ENCODE measurements at regions not wholly inside any gene's neighbourhood (a gene's known extent, or its start where the extent isn't known, plus 50 kb on each side); places are given as distances from the start of the nearest gene placed in this dataset.

DNA sequence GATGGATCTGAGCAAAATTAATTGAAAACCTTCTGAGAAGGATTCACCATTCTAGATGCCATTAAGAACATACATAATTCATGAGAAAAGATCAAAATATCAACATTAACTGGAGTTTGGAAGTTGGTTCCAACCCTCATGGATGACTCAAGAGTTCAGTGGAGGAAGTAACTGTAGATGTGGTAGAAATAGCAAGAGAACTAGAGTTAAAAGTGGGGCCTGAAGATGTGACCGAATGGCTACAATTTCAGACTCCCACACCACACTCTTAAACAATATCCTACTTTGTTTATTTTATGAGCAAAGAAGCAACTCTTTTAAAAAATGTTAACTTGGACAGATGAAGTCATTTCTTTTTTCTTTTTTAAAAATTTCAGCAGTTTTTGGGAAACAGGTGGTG is 354.3 kb downstream of the KLF12 start:
- no peak for DNase-seq

DNA sequence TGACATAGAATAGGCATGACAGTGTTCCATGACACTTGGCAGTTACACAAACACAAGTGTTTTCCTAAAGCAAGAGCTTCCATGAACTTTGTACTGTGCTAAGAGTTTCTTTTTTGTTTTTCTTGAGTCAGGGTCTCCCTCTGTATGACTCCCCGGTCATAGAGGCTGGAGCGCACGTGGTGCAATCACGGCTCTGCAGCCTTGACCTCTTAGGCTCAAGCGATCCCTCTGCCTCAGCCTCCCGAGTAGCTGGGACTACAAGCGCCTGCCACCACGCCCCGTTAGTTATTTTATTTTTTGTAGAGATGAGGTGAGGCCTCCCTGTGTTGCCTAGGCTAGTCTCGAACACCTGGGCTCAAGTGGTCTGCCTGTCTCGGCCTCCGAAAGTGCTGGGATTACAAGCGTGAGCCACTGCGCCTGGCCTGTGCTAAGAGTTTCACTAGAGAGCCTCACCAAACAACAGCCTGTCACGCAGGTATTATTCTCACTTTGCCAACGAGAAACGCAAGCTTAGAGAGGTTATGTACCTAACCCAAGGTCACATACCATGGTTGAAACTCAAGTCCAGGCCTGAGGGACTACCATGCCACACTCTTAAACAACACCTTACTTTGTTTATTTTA is 355.9 kb downstream of the KLF12 start:
- DNase-seq = no peak

DNA sequence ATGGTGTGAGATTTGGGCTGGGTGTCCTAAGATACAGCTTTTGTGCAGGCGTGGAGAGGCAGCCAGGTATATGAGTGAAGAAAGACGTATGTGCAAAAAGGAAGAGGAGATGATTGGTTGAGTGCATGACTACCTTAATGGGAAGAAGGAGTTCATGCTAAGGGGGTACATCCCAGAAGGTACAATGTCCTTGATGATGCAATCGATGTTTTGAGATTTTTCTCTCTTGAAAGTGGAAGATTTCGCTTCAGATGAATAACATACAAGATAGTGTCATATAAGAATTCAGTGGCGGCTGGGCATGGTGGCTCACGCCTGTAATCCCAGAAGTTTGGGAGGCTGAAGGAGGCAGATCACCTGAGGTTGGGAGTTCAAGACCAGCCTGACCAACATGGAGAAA is 357.1 kb downstream of the KLF12 start:
- no peak for DNase-seq

- no peak for DNase-seq
Measured at GRCh38 chr13:73776151-73776785, 357.9 kb downstream of the KLF12 start.

DNA sequence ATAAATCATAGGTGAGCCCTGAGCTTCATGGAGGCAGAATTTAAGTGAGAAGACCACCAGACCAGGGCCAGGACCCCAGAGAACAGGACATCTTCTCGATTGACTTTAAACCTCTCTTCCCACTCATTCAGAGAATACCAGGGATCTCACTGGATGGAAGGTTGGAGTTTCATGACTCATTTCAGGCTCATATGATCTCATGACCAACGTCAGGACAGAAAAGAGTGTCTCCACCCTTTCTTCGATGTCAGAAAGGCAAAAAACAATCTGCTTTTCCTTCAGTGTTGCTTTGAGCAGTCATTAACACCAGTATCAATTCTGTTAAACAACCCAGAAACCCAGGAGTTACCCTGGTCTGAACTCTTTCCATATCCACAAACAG is 361.0 kb downstream of the KLF12 start:
- no peak for DNase-seq

DNA sequence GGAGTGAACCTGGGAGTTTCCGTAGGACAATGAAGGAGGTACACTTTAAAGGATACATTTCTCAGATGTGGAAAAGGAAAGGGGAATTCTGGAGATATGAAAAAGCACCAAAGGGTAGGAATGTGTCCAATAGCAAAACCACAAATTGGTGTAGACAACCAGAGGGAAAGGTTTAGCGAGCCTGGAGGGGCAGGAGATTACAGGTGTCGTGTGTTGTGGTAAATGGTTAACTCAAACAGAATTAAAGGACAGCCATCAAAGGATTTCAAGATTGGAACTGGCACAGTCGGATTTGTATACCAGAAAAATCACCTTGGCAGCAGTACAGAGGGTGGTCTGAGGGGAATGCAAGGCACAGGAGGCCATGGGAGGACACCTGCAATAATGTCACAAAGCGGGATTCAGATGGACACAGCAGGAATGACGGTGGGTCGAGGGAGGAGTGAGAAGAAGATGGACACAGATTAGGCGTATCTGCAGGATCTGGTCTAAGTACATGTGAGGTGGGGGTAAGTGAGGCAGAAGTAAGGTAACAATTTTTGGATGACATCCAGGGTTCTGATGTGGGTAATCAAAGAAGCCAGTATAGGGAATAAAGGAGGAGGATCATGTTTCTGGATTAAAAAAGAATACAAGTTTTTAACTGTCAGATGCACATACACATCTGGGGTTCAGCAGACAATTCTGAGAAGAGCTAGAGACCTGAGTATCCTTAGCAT is 361.6 kb downstream of the KLF12 start:
- DNase-seq = no peak

DNA sequence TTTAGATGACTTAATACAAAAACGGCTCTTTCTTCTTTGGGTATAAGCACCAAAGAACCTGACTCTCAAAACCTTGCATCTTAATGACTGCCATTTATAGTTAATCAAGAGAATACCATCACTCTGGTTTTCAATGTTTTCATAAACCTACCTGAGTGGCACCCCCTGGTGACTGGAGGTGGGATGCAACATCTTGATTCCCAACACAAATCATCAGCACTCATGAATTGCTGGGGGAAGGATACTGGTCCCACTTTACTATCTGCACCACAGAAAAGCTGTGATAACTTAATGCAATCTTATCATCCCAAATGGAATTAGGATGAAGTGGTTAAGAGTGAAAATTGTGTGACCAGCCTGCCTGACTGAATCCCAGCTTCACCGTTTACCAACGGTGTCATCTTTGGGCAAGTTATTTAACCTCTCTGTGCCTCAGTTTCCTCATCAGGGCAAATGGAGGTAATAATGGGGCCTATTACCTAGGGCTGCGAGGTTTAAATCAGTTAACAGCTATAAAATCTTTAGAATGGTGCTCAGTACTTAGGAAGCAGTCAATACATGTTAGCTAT is 366.4 kb downstream of the KLF12 start:
- peak; percentile 32 for DNase-seq

- DNase-seq = no peak
Measured at GRCh38 chr13:73767191-73767741, 366.9 kb downstream of the KLF12 start.

DNA sequence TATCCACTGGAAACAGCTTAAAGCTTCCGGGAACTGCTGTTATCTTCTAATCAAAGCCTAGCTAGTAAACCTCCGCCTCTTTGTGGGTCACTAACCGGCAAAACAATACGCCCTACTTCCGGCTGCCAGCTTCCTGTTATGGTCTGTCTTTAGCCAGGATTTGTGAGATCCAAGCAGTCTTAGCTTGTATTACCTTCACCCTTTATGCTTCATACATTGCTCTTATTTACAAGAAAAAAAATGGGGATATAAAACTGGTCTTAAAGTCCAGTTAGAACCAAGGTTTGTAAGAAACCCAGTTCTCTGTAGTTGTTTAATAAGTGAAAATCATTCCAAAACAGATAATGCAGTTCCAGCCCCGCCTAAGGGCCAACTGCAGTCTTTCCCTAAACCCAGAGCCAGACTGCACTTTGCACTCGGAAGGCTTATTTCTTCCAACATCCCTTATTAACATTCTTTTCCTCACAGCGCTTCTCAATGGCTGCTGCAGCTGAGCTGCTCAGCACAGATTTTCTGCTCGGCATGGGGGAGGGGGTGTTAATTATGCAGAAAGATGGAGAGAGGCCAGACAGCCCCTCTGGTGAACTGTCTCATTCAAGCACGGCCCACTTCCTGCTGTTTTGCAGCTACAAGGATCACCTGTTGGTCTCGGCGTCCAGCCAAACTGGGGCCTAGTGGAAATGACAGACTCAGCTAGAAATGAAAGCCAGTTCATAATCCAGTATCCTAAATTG is 368.4 kb downstream of the KLF12 start:
- DNase-seq = peak; percentile 71

GRCh38 chr13:73759434-73759833 is 374.8 kb downstream of the KLF12 start:
- no peak for DNase-seq

DNA sequence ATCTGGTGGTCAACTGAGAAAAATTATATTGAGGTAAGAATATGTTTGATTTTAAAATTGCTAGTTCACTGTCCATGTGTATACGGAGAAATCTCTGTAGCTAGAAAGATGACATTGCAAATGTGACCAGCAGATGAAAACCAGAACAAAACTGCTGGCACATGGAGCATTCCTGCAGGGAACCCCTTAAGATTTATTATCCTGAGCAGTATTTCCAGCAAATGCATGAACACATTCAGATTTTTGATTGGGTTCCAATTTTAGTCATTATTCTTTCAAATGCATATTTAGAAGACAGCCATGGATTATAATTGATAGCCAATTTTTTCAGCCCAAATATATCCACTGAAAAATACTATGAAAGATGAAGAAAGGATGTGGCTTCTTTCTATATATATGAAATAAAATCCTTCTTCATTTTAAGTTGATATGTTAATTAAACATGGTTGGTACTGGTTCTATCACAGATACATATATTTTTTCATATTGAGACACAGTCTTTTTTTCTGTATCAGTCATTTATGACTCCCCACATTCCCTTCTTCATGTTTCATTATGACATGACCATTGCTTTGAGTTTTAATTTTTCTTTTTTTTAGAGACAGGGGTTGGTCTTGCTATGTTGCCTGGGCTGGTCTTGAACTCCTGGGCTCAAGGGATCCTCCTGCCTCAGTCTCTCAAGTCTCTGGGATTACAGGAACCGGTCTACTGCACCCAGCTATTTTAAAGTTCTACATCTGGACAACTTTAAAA is 376.5 kb downstream of the KLF12 start:
- no peak for DNase-seq

DNA sequence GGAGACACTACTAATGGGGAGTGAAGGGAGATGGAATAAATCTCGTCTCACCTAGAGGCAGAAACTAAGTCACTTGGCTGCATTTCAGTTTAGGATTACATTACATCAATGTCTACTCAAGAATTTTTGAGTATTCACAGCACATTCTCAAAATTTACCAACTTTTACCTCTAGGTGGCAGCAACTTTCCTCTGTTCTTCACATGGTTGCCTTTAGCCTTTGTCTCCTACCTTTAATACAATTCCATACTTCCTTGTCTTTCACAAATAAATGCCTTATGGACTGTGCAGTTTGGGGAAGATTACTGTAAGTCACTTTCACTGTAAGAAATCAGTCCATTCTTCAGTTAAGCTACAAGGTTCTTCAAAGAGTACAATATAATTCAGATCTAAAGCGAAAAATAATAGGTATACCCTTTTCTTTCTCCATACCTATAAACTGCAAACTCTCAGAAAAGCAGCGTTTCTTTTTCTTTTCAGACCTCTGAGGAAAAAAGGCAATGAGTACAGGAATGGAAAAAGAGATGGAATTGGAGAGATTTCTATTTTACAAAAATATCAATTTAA is 379.4 kb downstream of the KLF12 start:
- DNase-seq = peak; percentile 48

DNA sequence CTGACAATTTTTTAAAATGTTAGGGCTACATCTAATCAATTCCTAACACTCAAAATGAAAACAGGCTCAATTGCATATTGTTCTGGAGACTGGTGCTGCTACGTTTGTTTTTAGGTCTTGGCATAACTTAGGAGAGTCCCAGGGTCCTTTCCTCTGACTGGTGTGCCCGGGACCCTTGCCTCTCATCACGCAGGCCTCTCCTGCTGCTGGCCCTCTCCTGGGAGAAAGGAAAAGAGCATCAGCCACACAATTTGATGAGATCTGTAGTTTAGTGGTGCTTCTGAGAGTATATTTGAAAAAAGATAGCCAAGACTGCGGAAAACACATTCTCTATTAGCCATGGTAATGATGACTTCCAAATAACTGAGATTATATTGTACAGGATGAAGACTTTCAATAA is 380.0 kb downstream of the KLF12 start:
- DNase-seq = no peak

DNA sequence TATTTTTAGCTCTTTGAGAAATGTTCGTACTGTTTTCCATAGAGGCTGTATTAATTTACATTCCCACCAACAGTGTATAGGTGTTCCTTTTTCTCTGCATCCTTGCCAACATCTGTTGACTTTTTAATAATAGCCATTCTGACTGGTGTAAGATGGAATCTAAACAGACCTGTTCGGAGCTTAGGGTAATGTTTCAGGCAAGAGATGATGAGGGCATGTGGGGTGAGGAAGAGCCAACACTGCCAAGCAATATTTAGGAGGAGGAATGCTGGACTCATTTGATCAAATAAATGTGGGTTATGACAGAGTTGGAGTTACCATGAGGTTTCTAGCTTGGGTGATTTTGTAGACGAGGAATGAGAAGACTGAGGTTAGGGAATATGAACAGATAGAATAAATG is 382.9 kb downstream of the KLF12 start:
- no peak for DNase-seq

GRCh38 chr13:73748404-73748803 is 385.8 kb downstream of the KLF12 start:
- no peak for DNase-seq

DNA sequence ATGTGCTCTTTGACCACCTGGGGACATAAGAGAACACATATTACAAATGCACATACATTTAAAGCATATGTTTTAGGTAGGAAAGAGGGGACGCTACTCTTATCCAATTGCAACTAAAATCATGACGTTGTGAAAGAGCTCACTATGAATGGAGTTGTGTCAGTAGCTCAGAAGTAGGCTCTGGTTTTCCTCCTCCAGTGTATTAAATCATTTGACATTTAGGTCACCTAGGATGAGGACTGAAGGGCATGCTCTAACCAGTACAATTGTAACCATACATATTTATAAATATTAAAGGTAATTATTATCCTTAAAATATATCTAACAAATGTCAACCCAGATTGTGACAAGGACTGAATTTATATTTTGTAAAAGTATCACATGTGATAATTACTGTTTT is 389.0 kb downstream of the KLF12 start:
- no peak for DNase-seq

DNA sequence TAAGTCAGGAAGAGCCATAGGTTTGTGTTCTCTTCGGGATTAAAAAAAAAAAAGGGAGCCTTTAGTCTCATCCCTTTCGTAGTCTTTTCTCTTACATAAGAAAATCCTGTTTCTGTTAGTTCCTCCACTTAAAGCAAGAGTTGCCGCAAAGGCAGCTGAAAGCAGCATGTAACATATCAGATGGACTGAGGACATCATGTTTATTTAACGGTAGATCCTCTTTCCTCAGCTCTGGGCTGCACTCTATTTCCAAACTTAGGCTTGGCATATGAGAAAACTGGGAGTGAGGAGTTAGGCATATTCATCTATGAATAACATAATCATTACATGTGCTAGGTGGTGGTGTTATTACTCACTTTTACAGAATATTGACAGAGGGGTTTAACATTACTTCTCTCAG is 391.2 kb downstream of the KLF12 start:
- no peak for DNase-seq

DNA sequence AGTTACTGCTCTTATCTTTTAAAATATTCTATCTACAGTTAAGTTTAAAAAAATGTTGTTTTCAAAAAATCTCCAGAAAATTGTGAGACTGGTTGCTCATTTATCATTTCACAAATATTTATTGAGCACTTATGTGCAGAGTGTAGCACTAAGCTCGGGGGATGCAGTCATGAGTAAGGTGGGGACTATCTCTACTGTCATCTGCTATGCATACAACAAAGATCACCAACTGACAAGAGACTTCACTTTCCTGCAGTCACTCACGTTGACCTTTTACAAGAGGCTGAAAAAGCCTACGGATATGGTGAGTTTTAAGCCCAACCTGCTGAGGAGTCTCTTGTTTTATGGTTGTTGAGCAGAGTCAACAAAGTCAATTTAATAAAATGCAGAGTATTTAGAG is 392.5 kb downstream of the KLF12 start:
- no peak for DNase-seq

GRCh38 chr13:73741111-73741510 is 393.1 kb downstream of the KLF12 start:
- DNase-seq = no peak

DNA sequence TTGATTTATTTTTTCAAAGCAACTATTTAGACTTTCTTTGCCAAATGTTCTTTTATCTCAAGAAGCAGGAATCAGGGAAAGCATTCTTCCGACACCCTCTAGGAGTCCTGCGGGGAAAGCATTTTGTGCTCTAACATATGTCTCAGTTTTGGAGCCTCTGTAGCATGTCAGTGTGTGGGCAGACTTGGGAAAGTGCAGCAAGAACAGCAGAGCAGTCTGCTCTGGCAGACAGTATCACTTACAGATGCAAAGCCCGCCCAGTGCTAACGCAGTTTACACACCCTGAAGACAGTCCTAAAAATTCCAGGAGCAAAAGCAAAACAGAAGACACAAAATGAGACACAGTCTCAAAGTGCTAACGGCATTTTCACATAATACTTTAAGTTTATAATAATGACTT is 393.5 kb downstream of the KLF12 start:
- no peak for DNase-seq

DNA sequence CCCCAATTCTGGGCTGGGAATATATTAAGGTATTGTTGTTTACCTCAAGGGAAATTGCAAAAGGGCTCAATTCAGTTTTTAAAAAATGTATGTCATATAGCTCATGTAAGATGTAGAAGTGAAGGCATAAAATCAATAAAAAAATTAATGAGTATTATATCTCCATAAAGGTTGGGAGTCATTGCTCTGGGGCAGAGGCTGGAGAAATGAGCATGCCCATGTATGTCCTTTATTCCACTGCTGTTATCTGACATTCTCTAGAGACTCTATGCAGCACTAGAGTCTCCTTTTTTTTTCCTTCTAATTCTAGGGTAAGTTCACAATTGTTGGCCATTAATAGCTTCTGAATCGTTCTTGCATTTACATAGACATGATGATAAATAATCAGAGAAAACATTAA is 394.8 kb downstream of the KLF12 start:
- DNase-seq = no peak

GRCh38 chr13:73738626-73739025 is 395.6 kb downstream of the KLF12 start:
- DNase-seq = no peak
